ENCODE measurements at regions not wholly inside any gene's neighbourhood (a gene's known extent, or its start where the extent isn't known, plus 50 kb on each side); places are given as distances from the start of the nearest gene placed in this dataset.
A peak's percentile ranks its signal among the peaks of the same experiment; 100 is the strongest.

DNA sequence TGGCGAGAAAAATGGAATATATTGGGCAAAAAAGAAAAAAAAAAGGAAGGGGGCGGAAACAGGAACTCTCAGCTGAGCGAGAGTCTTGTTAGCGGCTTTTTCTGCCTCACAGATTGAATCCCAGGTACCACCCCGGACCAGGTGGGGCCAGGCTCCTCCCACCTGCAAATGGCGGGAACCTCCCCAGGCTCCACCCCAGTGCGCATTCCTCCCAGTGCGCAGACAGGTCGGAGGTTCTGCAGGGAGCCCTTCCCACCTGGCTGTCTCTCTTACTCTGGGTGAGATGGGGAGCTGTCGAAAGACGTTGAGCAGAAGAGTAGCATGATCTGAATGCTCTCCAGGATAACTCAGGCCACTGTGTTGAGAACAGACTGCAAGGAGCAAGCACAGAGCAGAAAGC lies 57.0 kb upstream of the ETV6 start:
- TF ChIP-seq, protein P1, sequence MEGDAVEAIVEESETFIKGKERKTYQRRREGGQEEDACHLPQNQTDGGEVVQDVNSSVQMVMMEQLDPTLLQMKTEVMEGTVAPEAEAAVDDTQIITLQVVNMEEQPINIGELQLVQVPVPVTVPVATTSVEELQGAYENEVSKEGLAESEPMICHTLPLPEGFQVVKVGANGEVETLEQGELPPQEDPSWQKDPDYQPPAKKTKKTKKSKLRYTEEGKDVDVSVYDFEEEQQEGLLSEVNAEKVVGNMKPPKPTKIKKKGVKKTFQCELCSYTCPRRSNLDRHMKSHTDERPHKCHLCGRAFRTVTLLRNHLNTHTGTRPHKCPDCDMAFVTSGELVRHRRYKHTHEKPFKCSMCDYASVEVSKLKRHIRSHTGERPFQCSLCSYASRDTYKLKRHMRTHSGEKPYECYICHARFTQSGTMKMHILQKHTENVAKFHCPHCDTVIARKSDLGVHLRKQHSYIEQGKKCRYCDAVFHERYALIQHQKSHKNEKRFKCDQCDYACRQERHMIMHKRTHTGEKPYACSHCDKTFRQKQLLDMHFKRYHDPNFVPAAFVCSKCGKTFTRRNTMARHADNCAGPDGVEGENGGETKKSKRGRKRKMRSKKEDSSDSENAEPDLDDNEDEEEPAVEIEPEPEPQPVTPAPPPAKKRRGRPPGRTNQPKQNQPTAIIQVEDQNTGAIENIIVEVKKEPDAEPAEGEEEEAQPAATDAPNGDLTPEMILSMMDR (IDR thresholded peaks at IDR 0.05), result no peak
- no peak overlapping the region for H3K27ac ChIP-seq

DNA sequence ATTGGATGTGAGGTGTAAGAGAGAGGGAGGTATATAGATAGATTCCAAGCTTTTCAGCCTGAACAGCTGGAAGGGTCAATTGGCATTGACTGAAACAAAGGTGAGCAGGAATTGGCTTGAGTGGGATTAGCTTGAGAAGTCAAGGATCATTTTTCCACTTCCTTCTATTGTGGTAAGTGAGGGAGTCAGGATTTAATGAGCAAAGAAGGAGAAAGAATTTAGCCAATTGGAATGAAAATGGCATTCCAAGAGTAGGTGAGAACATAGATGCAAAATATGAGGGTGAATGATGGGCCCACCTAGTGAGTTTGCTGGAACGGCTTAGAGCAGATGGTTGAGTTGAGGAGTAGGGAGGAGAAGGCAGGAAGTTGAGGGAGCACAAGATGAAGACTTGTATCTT lies 56.5 kb upstream of the ETV6 start:
- no peak for DNase-seq
- Histone ChIP-seq H3K4me1 (no peaks in the 10 kb centered on the region), H3K36me3 (no peaks in the 10 kb centered on the region), H3K27ac (no peak overlapping the region), H3K27me3 (no peaks in the 10 kb centered on the region), H3K9me3 (no peaks in the 10 kb centered on the region), H3K4me3 (no peak overlapping the region)
- intact Hi-C loops (cut with DNase I), result no loop called here
- TF ChIP-seq, protein P1 (IDR thresholded peaks at IDR 0.05), result no peak
- no peak for ATAC-seq

More for the DNA sequence above, 57.0 kb upstream of the ETV6 start:
- Histone ChIP-seq H3K9me3 (no peaks in the 10 kb centered on the region), H3K4me1 (no peaks in the 10 kb centered on the region), H3K27me3 (no peaks in the 10 kb centered on the region), H3K4me3 (no peak overlapping the region), H3K36me3 (no peaks in the 10 kb centered on the region)
- intact Hi-C loops (cut with DNase I), result no loop called here
- DNase-seq (no peak), ATAC-seq (no peak)

DNA sequence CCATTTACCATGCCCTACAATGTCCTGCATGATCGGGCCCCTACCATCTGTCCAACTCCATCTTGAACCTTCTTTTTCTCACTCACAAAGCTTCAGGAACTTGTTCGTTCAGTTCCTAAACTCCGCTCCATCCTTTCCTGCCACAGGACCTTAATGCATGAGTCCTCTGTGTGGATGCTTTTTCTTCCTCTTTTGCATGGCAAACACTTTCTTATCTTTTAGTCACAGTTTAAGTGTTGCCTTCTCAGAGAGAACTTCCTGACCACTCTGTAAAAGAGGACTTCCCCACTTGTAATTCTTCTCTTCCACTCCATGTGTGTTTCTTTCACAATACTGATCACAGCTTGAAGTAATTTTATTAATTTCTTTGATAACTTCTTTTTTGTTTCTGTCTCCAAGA lies 54.4 kb upstream of the ETV6 start:
- TF ChIP-seq, protein P1 (IDR thresholded peaks at IDR 0.05), result no peak
- Histone ChIP-seq H3K4me1 (no peaks in the 10 kb centered on the region), H3K27ac (no peak overlapping the region), H3K36me3 (no peaks in the 10 kb centered on the region), H3K4me3 (no peak overlapping the region), H3K9me3 (no peaks in the 10 kb centered on the region), H3K27me3 (no peaks in the 10 kb centered on the region)
- intact Hi-C loops (cut with DNase I), result no loop called here
- no peak for DNase-seq
- peak; percentile 36 for ATAC-seq

DNA sequence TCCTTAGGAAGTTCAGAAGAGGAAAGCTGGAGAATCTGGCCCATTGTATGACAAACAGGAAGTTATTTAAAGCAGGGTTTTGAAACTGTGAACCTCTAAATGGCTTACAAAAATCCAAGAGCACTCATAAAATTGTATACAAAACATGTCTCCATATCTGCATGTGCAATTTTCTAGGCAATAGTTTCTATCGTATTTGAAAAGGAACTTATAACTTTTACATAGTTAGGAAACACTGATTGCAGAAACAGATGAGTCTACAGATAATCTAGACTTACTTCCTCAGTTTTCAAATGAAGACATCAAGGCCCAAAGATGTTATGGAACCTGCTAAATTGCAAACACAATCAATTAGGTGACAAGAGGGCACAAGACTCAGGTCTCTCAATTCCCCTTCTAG lies 53.3 kb upstream of the ETV6 start:
- ATAC-seq, result peak; percentile 22
- no peaks in the 10 kb centered on the region for H3K27me3 ChIP-seq
- intact Hi-C loops (cut with DNase I), result no loop called here

DNA sequence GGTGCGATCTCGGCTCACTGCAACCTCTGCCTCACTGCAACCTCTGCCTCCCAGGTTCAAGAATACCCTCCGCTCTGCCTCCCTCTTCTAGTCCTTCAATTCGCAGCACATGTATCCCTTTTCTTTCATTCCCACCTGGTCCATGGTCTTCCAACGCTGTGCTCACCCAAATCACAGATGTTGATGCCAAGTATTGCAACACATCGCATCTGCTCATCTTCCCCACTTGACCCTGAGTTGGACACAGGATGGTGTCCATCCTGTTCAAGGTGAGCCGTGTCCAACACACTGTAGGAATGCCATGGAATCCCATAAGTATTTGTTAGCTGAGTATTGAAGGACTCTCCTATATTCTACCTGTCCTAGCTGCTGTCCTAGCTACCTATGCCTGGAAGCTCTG lies 50.6 kb upstream of the ETV6 start:
- intact Hi-C loops (cut with DNase I), result no loop called here
- TF ChIP-seq, protein P1 (IDR thresholded peaks at IDR 0.05), result no peak
- DNase-seq (no peak), ATAC-seq (no peak)
- Histone ChIP-seq H3K4me1 (no peaks in the 10 kb centered on the region), H3K4me3 (no peak overlapping the region), H3K36me3 (no peaks in the 10 kb centered on the region), H3K27me3 (no peaks in the 10 kb centered on the region), H3K27ac (no peak overlapping the region), H3K9me3 (no peaks in the 10 kb centered on the region)

More for the DNA sequence above, 53.3 kb upstream of the ETV6 start:
- Histone ChIP-seq H3K4me3 (no peak overlapping the region), H3K9me3 (no peaks in the 10 kb centered on the region), H3K27ac (no peak overlapping the region), H3K36me3 (no peaks in the 10 kb centered on the region), H3K4me1 (no peaks in the 10 kb centered on the region)
- no peak for DNase-seq
- TF ChIP-seq, protein P1 (IDR thresholded peaks at IDR 0.05), result no peak
